Esophagus muscularis mucosa (tissue), 4 donors: ENCODE measurements at regions not wholly inside any gene's neighbourhood (a gene's known extent, or its start where the extent isn't known, plus 50 kb on each side); places are given as distances from the start of the nearest gene placed in this dataset.

Experiments
- EP300 ChIP-seq: sonication (generic); formaldehyde crosslinking; IDR thresholded peaks from one replicate; pipeline ENCODE4 v1.6.1; 2017; ENCODE audit warnings: antibody characterized with exemption
- POLR2A ChIP-seq: fragments of 450-650 bp; IDR thresholded peaks from one replicate; pipeline ENCODE4 v1.6.1; 2017; ENCODE audit warnings: antibody characterized with exemption, moderate library complexity, mild to moderate bottlenecking, low read depth
- POLR2AphosphoS5 ChIP-seq, 2 donors: sonication (generic); formaldehyde crosslinking; IDR thresholded peaks; one replicate each; pipeline ENCODE4 v1.6.1; 2017; ENCODE audit warnings: antibody characterized with exemption in 2 of 2
- TF ChIP-seq, protein P1 (sequence below), 3 experiments: fragments of 200-600 bp in 2 of 3; fragments of 450-650 bp in 1 of 3; sonication (generic) in 2 of 3; IDR thresholded peaks; one replicate each; pipeline ENCODE4 v1.5.1; 2017 to 2019; ENCODE audit warnings: antibody characterized with exemption in 3 of 3, mild to moderate bottlenecking in 2 of 3, moderate library complexity in 1 of 3

DNA sequence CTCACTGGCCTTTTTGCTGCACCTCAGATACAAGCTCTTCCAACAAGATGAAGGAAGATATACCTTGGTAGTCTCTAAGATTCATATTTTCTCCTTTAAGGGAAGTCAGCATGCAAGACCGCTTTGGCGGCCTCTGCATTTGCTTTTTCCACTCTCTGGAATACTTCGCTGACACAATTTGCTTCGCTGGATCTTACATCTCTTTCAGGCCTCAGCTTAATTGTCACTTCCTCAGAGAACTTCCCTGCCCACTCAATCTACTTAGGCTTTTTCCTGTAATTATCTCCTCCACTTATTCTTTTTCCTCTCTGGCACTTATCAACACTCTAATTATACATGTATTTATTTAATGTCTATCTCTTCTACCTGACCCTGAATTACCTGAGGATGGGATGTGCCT lies 1131.1 kb upstream of the WWC1 start:
- TF ChIP-seq, protein P1, sequence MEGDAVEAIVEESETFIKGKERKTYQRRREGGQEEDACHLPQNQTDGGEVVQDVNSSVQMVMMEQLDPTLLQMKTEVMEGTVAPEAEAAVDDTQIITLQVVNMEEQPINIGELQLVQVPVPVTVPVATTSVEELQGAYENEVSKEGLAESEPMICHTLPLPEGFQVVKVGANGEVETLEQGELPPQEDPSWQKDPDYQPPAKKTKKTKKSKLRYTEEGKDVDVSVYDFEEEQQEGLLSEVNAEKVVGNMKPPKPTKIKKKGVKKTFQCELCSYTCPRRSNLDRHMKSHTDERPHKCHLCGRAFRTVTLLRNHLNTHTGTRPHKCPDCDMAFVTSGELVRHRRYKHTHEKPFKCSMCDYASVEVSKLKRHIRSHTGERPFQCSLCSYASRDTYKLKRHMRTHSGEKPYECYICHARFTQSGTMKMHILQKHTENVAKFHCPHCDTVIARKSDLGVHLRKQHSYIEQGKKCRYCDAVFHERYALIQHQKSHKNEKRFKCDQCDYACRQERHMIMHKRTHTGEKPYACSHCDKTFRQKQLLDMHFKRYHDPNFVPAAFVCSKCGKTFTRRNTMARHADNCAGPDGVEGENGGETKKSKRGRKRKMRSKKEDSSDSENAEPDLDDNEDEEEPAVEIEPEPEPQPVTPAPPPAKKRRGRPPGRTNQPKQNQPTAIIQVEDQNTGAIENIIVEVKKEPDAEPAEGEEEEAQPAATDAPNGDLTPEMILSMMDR (IDR thresholded peaks at IDR 0.05): no peak
- no peak for TF ChIP-seq POLR2A
- TF ChIP-seq EP300: no peak
- no peak for TF ChIP-seq POLR2AphosphoS5 (IDR thresholded peaks at IDR 0.05)
